OCI-LY1 (cell line): ENCODE measurements at regions not wholly inside any gene's neighbourhood (a gene's known extent, or its start where the extent isn't known, plus 50 kb on each side); places are given as distances from the start of the nearest gene placed in this dataset.

Experiments
- H2AFZ ChIP-seq: fragments of 200-600 bp; sonication (generic), shearing (Covaris generic); 2 replicates; pipeline ENCODE4 v1.6.0; 2014; ENCODE audit warnings: antibody characterized with exemption, mild to moderate bottlenecking, low read length
- H3F3A ChIP-seq: fragments of 200-600 bp; sonication (generic), shearing (Covaris generic); 2 replicates; pipeline ENCODE4 v1.6.0; 2014; ENCODE audit warnings: mild to moderate bottlenecking, antibody characterized with exemption, low read length, moderate library complexity; ENCODE audit not compliant: insufficient read depth
- H3K27ac ChIP-seq: fragments of 200-600 bp; sonication (generic); 2 replicates; pipeline ENCODE4 v1.5.1; 2014; ENCODE audit warnings: low read length, mixed run types, mild to moderate bottlenecking, low read depth; ENCODE audit not compliant: poor library complexity, severe bottlenecking
- H3K27me3 ChIP-seq: fragments of 200-600 bp; sonication (generic); 2 replicates; pipeline ENCODE4 v1.6.0; 2014; ENCODE audit warnings: antibody characterized with exemption, mild to moderate bottlenecking, low read length, moderate library complexity; ENCODE audit not compliant: insufficient read depth
- H3K36me3 ChIP-seq: fragments of 200-600 bp; sonication (generic); 2 replicates; pipeline ENCODE4 v1.6.1; 2014; ENCODE audit warnings: mild to moderate bottlenecking, antibody characterized with exemption, low read length, moderate library complexity, mixed read lengths; ENCODE audit not compliant: insufficient read depth
- H3K4me1 ChIP-seq: fragments of 200-600 bp; sonication (generic); 2 replicates; pipeline ENCODE4 v1.5.1; 2014; ENCODE audit warnings: mild to moderate bottlenecking, low read length, moderate library complexity; ENCODE audit not compliant: insufficient read depth, severe bottlenecking
- H3K4me2 ChIP-seq: fragments of 200-600 bp; sonication (generic), shearing (Covaris generic); 2 replicates; pipeline ENCODE4 v1.6.1; 2014; ENCODE audit warnings: low read length
- H3K4me3 ChIP-seq: fragments of 200-600 bp; sonication (generic); 2 replicates; pipeline ENCODE4 v1.5.1; 2014; ENCODE audit warnings: low read length, low read depth, mild to moderate bottlenecking, mixed read lengths; ENCODE audit not compliant: poor library complexity, severe bottlenecking
- H3K79me2 ChIP-seq: fragments of 200-600 bp; shearing (Covaris generic); 2 replicates; pipeline ENCODE4 v1.6.1; 2016; ENCODE audit warnings: mixed run types, low read length, mixed read lengths; ENCODE audit not compliant: insufficient read depth
- H3K9ac ChIP-seq: fragments of 200-600 bp; sonication (generic), shearing (Covaris generic); 2 replicates; pipeline ENCODE4 v1.6.1; 2014; ENCODE audit warnings: mild to moderate bottlenecking, low read length, mixed read lengths
- H3K9me2 ChIP-seq: fragments of 200-600 bp; sonication (generic), shearing (Covaris generic); 2 replicates; pipeline ENCODE4 v1.6.1; 2014; ENCODE audit warnings: low read depth, mild to moderate bottlenecking, low read length, mixed read lengths
- H3K9me3 ChIP-seq: fragments of 200-600 bp; shearing (Covaris generic); 2 replicates; pipeline ENCODE4 v1.6.1; 2014; ENCODE audit warnings: low read length, mixed read lengths
- H4K20me1 ChIP-seq: fragments of 200-600 bp; sonication (generic), shearing (Covaris generic); 2 replicates; pipeline ENCODE4 v1.6.0; 2016; ENCODE audit warnings: mild to moderate bottlenecking, low read length; ENCODE audit not compliant: insufficient read depth
- EZH2 ChIP-seq: fragments of 200-600 bp; sonication (generic), shearing (Covaris generic); IDR thresholded peaks from 2 replicates; pipeline ENCODE4 v1.8.0; 2017; ENCODE audit warnings: borderline replicate concordance, mixed run types, mild to moderate bottlenecking, antibody characterized with exemption, low read length, moderate library complexity, mixed read lengths
- TF ChIP-seq, protein P1 (sequence below): fragments of 200-600 bp; sonication (generic), shearing (Covaris generic); IDR thresholded peaks from 2 replicates; pipeline ENCODE4 v1.5.1; 2017; ENCODE audit warnings: mild to moderate bottlenecking, antibody characterized with exemption, low read length, moderate library complexity, mixed read lengths

DNA sequence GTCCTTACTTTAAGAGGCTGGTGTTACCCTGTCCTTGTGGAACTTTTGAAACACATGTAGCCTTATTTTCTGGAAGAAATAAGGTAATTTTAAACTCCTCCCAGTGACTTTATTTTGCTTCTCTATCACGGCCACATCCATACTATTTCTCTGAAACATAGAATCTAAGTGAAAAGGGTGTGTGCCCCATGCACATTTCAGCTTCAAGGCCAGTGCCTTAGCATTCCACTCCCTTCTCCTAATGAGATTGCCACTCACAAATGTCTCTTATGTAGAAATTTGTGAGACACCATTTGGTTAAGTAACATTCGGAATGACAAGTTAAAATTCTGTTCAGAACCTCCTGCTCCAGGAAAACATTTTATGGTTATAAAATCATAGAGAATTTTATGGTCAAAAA lies 562.7 kb downstream of the TUSC7 start:
- Histone ChIP-seq H3K36me3 (no peaks in the 10 kb centered on the region), H3K9ac (no peak overlapping the region), H4K20me1 (no peaks in the 10 kb centered on the region), H3K4me3 (no peak overlapping the region), H3K27me3 (no peaks in the 10 kb centered on the region), H3K9me3 (no peaks in the 10 kb centered on the region), H3F3A (no peaks in the 10 kb centered on the region), H3K27ac (no peak overlapping the region), H3K4me2 (no peak overlapping the region), H3K9me2 (no peaks in the 10 kb centered on the region), H2AFZ (no peak overlapping the region), H3K4me1 (no peaks in the 10 kb centered on the region), H3K79me2 (no peaks in the 10 kb centered on the region)
- TF ChIP-seq, protein P1, sequence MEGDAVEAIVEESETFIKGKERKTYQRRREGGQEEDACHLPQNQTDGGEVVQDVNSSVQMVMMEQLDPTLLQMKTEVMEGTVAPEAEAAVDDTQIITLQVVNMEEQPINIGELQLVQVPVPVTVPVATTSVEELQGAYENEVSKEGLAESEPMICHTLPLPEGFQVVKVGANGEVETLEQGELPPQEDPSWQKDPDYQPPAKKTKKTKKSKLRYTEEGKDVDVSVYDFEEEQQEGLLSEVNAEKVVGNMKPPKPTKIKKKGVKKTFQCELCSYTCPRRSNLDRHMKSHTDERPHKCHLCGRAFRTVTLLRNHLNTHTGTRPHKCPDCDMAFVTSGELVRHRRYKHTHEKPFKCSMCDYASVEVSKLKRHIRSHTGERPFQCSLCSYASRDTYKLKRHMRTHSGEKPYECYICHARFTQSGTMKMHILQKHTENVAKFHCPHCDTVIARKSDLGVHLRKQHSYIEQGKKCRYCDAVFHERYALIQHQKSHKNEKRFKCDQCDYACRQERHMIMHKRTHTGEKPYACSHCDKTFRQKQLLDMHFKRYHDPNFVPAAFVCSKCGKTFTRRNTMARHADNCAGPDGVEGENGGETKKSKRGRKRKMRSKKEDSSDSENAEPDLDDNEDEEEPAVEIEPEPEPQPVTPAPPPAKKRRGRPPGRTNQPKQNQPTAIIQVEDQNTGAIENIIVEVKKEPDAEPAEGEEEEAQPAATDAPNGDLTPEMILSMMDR, result no peak
- TF ChIP-seq EZH2, result no peak

DNA sequence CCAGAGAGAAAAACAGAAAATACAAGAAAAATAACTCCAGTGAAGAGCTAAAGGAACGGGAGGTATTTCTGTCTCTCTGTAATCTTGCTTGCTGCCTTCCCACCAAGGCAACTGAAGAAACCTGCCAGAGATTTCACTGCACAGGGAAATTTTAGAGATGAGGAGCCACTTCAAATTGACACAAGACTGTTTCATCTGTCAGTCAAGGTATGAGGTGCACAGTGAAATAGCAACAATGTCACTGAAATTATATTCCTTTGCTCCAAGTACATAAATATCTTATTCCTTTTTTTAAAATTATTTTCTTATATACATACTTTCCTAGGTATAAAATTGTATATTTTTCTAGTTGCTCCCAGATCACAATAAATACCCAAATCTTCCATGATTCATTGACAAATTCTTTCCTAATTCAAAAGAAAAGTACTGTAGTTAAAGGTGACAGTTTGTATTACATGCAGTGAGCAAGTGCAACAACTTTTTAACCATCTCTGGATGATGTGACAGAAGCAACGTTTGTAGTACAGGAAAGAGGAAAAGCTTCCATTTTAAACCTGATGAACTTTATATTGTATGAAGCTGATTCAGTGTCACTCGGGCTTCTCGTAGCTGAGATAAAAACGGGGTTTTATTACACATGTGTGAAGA lies 563.4 kb downstream of the TUSC7 start:
- Histone ChIP-seq H3K9me2 (no peaks in the 10 kb centered on the region), H3K9me3 (no peaks in the 10 kb centered on the region), H3K4me1 (no peaks in the 10 kb centered on the region), H3K4me2 (no peak overlapping the region), H3K27ac (no peak overlapping the region), H3F3A (no peaks in the 10 kb centered on the region), H3K36me3 (no peaks in the 10 kb centered on the region), H3K79me2 (no peaks in the 10 kb centered on the region), H2AFZ (no peak overlapping the region), H3K27me3 (no peaks in the 10 kb centered on the region), H3K9ac (no peak overlapping the region), H3K4me3 (no peak overlapping the region), H4K20me1 (no peaks in the 10 kb centered on the region)
- no peak for TF ChIP-seq EZH2
- TF ChIP-seq, protein P1, result no peak

DNA sequence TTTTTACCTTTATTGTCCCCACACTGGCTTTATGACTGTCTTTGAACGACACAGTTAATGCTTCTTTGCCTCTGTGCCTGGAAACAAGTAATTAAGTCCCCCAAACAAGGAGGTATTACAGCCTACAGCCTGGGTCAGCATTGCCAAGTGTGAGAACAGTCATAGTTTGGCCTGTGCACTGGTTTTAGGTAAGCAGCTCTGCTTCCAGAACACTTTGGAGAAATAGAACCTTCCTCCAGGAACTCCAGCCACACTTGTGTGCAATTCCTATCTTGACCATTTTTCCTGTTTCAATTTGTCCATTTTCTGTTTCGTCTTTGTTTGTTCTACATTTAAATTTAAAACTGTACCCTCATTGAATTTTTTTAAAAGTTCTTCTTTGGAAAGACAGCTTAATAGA lies 568.2 kb downstream of the TUSC7 start:
- H3K4me2 ChIP-seq, result no peak overlapping the region
- no peaks in the 10 kb centered on the region for H3F3A ChIP-seq
- no peaks in the 10 kb centered on the region for H3K27me3 ChIP-seq
- no peak overlapping the region for H2AFZ ChIP-seq
- no peaks in the 10 kb centered on the region for H3K4me1 ChIP-seq
- no peaks in the 10 kb centered on the region for H3K36me3 ChIP-seq
- H3K9me3 ChIP-seq, result no peaks in the 10 kb centered on the region
- TF ChIP-seq EZH2, result no peak
- TF ChIP-seq, protein P1, result no peak
- no peaks in the 10 kb centered on the region for H3K9me2 ChIP-seq
- H4K20me1 ChIP-seq, result no peaks in the 10 kb centered on the region
- no peak overlapping the region for H3K4me3 ChIP-seq
- no peak overlapping the region for H3K9ac ChIP-seq
- H3K79me2 ChIP-seq, result no peaks in the 10 kb centered on the region
- H3K27ac ChIP-seq, result no peak overlapping the region
